ENCODE measurements at regions not wholly inside any gene's neighbourhood (a gene's known extent, or its start where the extent isn't known, plus 50 kb on each side); places are given as distances from the start of the nearest gene placed in this dataset.

DNA sequence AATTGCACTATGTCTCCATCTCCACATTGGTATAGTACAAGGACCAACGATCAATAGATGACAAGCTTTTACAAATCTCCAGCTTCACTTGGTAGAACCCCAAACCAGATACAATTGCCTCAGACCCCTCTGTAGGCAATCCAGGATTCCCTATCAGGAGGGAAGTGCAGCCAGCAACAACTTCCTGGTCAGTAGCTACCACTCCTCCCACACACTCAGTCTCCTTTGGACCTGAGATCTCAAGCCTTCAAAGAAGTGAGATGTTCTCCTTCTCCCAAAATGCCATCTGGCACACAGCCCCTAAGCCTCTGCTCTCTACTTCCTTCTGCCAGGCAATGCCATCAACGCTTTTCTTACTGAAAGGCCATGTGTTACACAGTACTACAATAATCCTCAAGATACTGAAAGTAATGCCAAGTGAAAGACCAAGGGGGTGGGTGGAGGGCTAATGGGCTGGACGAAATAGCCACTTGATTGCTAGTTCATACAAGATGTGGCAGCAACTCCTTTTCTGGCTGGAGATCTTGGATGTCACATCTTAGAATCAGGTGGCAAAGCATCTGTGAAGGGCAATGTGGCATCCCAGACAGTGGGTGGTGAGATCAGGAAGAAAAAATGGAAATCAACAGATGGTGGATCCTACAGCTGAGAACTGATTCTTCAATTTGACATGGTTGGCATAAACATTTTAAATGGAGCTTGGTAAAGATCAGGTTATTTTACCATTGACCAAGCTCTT is 75.3 kb upstream of the ACP3 start:
- no peak overlapping the region for H3K4me3 ChIP-seq (replicated peaks in 1 of 2; ENCODE audit: low read depth in 2 of 2, low read length in 2 of 2)
- no peak for DNase-seq (ENCODE audit: low read depth in 2 of 2)
- TF ChIP-seq, protein P1, sequence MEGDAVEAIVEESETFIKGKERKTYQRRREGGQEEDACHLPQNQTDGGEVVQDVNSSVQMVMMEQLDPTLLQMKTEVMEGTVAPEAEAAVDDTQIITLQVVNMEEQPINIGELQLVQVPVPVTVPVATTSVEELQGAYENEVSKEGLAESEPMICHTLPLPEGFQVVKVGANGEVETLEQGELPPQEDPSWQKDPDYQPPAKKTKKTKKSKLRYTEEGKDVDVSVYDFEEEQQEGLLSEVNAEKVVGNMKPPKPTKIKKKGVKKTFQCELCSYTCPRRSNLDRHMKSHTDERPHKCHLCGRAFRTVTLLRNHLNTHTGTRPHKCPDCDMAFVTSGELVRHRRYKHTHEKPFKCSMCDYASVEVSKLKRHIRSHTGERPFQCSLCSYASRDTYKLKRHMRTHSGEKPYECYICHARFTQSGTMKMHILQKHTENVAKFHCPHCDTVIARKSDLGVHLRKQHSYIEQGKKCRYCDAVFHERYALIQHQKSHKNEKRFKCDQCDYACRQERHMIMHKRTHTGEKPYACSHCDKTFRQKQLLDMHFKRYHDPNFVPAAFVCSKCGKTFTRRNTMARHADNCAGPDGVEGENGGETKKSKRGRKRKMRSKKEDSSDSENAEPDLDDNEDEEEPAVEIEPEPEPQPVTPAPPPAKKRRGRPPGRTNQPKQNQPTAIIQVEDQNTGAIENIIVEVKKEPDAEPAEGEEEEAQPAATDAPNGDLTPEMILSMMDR (IDR thresholded peaks at IDR 0.05; ENCODE audit: low read depth, low read length): no peak

DNA sequence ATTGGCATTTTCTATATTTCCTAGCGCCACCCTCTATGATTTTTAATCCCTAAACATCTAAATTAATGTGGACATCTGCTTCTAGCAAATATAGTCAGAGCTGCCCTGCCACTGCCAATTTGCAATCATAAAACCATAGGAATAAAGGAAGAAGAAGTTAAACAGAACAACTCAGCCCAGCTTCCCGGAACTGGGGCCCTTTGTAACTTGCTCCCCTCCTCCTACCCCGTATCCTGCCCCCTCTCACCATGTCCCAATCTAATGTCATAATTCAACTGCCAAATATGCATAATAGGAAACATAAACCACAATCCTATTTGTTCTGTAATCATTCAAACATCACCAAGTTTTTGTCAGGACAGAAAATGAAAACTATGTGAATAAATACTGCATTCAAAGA is 74.4 kb upstream of the ACP3 start:
- DNase-seq (ENCODE audit: low read depth in 2 of 2): no peak
- no peak overlapping the region for H3K4me3 ChIP-seq (replicated peaks in 1 of 2; ENCODE audit: low read depth in 2 of 2, low read length in 2 of 2)
- TF ChIP-seq, protein P1 (IDR thresholded peaks at IDR 0.05; ENCODE audit: low read depth, low read length): no peak

DNA sequence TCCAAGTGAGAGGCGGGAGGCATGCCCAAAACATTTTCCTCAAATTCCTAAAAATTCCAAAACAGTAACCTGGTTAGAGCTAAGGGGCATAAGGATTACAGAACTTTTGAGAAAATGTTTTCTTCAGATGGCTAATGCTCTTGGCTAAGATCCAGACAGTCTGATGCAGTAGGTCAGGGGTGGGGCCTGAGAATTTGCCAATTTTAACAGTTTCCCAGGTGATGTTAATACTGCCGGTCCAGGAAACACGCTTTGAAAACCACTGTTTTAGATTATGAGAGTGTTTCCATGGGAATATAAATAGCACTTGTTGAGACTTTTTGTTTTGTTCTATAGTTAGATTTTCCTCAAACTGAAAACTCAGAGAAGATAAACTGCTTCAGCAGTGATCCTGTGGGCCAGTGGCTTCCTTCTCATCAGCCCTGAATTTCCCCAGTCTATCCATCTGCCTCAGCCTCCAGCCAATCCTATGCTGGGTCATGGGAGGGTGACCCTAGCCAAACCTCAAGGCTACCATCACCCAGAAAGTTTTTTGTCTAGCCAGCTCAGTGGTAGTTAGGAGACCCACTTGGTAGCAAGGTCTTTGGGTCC is 71.6 kb upstream of the ACP3 start:
- TF ChIP-seq, protein P1 (IDR thresholded peaks at IDR 0.05; ENCODE audit: low read depth, low read length): no peak
- DNase-seq (ENCODE audit: low read depth in 2 of 2): peak; percentile 52 to 61
- H3K4me3 ChIP-seq (replicated peaks in 1 of 2; ENCODE audit: low read depth in 2 of 2, low read length in 2 of 2): no peak overlapping the region

DNA sequence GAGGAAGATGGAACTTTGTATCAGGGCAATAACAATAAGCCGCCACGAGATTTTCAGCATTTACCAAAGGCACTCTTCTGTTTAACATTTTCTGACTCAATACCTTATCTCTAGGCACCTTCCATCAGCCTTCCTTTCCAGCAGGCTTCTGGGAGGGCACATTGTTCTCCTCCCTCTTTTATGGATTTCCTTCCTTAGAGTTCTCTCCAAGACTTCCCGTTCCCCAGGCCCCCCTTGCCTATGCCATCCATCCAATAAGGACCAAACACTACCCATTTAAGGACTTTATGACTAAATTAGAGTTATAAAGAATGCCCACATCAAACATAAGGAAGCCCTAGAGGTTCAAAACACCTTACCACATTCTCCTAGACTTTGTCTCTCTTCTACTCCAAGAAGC is 71.0 kb upstream of the ACP3 start:
- no peak for DNase-seq (ENCODE audit: low read depth in 2 of 2)
- H3K4me3 ChIP-seq (replicated peaks in 1 of 2; ENCODE audit: low read depth in 2 of 2, low read length in 2 of 2): no peak overlapping the region
- TF ChIP-seq, protein P1 (IDR thresholded peaks at IDR 0.05; ENCODE audit: low read depth, low read length): no peak

DNA sequence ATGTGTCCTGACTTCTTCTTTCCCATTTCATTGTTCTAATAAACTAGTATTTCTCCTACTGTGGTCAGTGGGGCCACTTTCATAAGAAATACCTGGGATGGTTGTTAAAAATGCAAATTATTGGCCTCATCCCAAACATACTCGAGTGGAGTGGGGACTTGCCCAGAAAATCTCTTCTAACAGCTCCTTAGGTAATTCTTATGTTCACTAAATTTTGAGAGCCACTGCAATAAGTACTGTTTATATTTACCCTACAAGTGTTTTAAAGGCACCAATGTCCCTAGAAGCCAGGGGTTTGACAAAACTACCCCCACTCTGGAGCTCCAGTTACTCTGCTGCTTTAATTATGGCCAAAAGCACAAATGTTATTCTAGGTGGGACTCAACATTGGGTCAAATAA is 70.0 kb upstream of the ACP3 start:
- TF ChIP-seq, protein P1 (IDR thresholded peaks at IDR 0.05; ENCODE audit: low read depth, low read length): no peak
- H3K4me3 ChIP-seq (replicated peaks in 1 of 2; ENCODE audit: low read depth in 2 of 2, low read length in 2 of 2): no peak overlapping the region
- no peak for DNase-seq (ENCODE audit: low read depth in 2 of 2)

DNA sequence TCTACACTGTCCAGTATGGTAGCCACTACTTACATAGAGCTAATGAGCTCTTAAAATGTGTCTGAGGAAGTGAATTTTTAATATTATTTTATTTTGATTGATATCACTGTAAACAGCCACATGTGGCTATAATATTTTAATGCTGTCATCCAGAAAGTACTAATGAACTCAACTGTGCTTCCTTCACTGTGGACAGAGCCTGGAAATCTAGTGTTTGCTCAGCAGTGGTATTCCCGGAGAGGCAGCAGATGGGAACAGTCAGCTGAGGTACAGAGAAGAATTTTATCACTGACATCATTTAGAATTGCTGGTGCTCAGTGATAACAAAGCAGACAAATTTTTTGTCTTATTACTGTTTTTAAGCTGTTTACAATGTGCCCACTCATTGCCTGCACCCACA is 68.7 kb upstream of the ACP3 start:
- TF ChIP-seq, protein P1 (IDR thresholded peaks at IDR 0.05; ENCODE audit: low read depth, low read length): no peak
- no peak for DNase-seq (ENCODE audit: low read depth in 2 of 2)
- H3K4me3 ChIP-seq (replicated peaks in 1 of 2; ENCODE audit: low read depth in 2 of 2, low read length in 2 of 2): no peak overlapping the region

All from cardiac fibroblast (primary cell).